WTC11 (cell line): ENCODE measurements at regions not wholly inside any gene's neighbourhood (a gene's known extent, or its start where the extent isn't known, plus 50 kb on each side); places are given as distances from the start of the nearest gene placed in this dataset.

Source experiments
- JUN ChIP-seq: sonication (generic); formaldehyde crosslinking; IDR thresholded peaks from 2 replicates; pipeline ENCODE4 v1.8.0; 2023; ENCODE audit warnings: mild to moderate bottlenecking, missing genetic modification reagents
- KAT7 ChIP-seq: sonication (generic); formaldehyde crosslinking; IDR thresholded peaks from 2 replicates; pipeline ENCODE4 v1.8.1; 2023; ENCODE audit warnings: missing genetic modification reagents, mild to moderate bottlenecking, borderline replicate concordance
- SP1 ChIP-seq: sonication (generic); formaldehyde crosslinking; conservative IDR thresholded peaks from 2 replicates; pipeline ENCODE4 v1.8.1; 2022; ENCODE audit warnings: missing genetic modification reagents
- TEAD4 ChIP-seq: sonication (generic); formaldehyde crosslinking; IDR thresholded peaks from 2 replicates; pipeline ENCODE4 v1.8.0; 2022; ENCODE audit warnings: mild to moderate bottlenecking, missing genetic modification reagents
- ZNF121 ChIP-seq: sonication (generic); formaldehyde crosslinking; IDR thresholded peaks from 2 replicates; pipeline ENCODE4 v1.8.0; 2023; ENCODE audit warnings: missing genetic modification reagents
- ZNF263 ChIP-seq: sonication (generic); formaldehyde crosslinking; IDR thresholded peaks from 2 replicates; pipeline ENCODE4 v1.8.1; 2022; ENCODE audit warnings: low read depth, mild to moderate bottlenecking, moderate library complexity, missing genetic modification reagents
- TF ChIP-seq, protein P1 (sequence below): fragments of 200-600 bp; IDR thresholded peaks from 2 replicates; pipeline ENCODE4 v1.8.0; 2022; ENCODE audit warnings: antibody characterized with exemption
- TF ChIP-seq, protein P2 (sequence below): sonication (generic); formaldehyde crosslinking; IDR thresholded peaks from 2 replicates; pipeline ENCODE4 v1.8.1; 2023; ENCODE audit warnings: mild to moderate bottlenecking, moderate library complexity, missing genetic modification reagents
- TF ChIP-seq, protein P3 (sequence below): sonication (generic); formaldehyde crosslinking; IDR thresholded peaks from 2 replicates; pipeline ENCODE4 v1.8.1; 2022; ENCODE audit warnings: mild to moderate bottlenecking, missing genetic modification reagents, moderate library complexity, borderline replicate concordance
- TF ChIP-seq, protein P4 (sequence below): sonication (generic); formaldehyde crosslinking; IDR thresholded peaks from 2 replicates; pipeline ENCODE4 v1.8.1; 2022; ENCODE audit warnings: low read depth, missing genetic modification reagents, borderline replicate concordance
- TF ChIP-seq, protein P5 (sequence below): sonication (generic); formaldehyde crosslinking; IDR thresholded peaks from 2 replicates; pipeline ENCODE4 v1.8.0; 2022; ENCODE audit warnings: mild to moderate bottlenecking, missing genetic modification reagents
- TF ChIP-seq, protein P6 (sequence below): sonication (generic); formaldehyde crosslinking; IDR thresholded peaks from 2 replicates; pipeline ENCODE4 v1.8.0; 2022; ENCODE audit warnings: mild to moderate bottlenecking, missing genetic modification reagents
- TF ChIP-seq, protein P7 (sequence below): sonication (generic); formaldehyde crosslinking; IDR thresholded peaks from 2 replicates; pipeline ENCODE4 v1.8.1; 2023; ENCODE audit warnings: mild to moderate bottlenecking, missing genetic modification reagents, borderline replicate concordance
- TF ChIP-seq, protein P8 (sequence below): sonication (generic); formaldehyde crosslinking; IDR thresholded peaks from 2 replicates; pipeline ENCODE4 v1.8.0; 2022; ENCODE audit warnings: mild to moderate bottlenecking, missing genetic modification reagents

DNA sequence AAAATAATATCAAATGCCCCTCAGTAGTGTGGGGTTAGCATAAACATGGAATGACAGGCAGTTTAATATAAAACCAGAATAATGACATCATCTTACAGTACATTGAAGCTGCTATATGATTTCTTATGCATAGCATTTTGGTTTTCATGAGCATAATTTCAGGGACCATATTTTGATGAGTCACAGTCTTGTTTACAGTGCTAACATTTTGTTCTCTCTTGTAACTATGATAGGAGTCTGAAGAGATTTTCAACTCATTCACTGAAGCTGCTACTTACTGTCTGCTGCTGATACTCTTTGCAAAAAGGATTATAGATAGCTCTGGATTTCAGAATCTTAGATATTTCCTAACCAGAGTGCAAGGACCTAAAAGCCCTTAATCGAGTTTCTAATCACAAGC is 92.6 kb upstream of the CCDC54 start:
- no peak for TF ChIP-seq KAT7 (CRISPR knock-in tag)
- TF ChIP-seq, protein P1, sequence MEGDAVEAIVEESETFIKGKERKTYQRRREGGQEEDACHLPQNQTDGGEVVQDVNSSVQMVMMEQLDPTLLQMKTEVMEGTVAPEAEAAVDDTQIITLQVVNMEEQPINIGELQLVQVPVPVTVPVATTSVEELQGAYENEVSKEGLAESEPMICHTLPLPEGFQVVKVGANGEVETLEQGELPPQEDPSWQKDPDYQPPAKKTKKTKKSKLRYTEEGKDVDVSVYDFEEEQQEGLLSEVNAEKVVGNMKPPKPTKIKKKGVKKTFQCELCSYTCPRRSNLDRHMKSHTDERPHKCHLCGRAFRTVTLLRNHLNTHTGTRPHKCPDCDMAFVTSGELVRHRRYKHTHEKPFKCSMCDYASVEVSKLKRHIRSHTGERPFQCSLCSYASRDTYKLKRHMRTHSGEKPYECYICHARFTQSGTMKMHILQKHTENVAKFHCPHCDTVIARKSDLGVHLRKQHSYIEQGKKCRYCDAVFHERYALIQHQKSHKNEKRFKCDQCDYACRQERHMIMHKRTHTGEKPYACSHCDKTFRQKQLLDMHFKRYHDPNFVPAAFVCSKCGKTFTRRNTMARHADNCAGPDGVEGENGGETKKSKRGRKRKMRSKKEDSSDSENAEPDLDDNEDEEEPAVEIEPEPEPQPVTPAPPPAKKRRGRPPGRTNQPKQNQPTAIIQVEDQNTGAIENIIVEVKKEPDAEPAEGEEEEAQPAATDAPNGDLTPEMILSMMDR: no peak
- no peak for TF ChIP-seq ZNF263 (CRISPR knock-in tag)
- TF ChIP-seq, protein P2, sequence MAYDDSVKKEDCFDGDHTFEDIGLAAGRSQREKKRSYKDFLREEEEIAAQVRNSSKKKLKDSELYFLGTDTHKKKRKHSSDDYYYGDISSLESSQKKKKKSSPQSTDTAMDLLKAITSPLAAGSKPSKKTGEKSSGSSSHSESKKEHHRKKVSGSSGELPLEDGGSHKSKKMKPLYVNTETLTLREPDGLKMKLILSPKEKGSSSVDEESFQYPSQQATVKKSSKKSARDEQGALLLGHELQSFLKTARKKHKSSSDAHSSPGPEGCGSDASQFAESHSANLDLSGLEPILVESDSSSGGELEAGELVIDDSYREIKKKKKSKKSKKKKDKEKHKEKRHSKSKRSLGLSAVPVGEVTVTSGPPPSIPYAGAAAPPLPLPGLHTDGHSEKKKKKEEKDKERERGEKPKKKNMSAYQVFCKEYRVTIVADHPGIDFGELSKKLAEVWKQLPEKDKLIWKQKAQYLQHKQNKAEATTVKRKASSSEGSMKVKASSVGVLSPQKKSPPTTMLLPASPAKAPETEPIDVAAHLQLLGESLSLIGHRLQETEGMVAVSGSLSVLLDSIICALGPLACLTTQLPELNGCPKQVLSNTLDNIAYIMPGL: no peak
- no peak for TF ChIP-seq TEAD4 (CRISPR knock-in tag)
- no peak for TF ChIP-seq SP1
- TF ChIP-seq, protein P3, sequence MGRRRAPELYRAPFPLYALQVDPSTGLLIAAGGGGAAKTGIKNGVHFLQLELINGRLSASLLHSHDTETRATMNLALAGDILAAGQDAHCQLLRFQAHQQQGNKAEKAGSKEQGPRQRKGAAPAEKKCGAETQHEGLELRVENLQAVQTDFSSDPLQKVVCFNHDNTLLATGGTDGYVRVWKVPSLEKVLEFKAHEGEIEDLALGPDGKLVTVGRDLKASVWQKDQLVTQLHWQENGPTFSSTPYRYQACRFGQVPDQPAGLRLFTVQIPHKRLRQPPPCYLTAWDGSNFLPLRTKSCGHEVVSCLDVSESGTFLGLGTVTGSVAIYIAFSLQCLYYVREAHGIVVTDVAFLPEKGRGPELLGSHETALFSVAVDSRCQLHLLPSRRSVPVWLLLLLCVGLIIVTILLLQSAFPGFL: no peak
- TF ChIP-seq, protein P4, sequence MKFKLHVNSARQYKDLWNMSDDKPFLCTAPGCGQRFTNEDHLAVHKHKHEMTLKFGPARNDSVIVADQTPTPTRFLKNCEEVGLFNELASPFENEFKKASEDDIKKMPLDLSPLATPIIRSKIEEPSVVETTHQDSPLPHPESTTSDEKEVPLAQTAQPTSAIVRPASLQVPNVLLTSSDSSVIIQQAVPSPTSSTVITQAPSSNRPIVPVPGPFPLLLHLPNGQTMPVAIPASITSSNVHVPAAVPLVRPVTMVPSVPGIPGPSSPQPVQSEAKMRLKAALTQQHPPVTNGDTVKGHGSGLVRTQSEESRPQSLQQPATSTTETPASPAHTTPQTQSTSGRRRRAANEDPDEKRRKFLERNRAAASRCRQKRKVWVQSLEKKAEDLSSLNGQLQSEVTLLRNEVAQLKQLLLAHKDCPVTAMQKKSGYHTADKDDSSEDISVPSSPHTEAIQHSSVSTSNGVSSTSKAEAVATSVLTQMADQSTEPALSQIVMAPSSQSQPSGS: no peak
- TF ChIP-seq, protein P5, sequence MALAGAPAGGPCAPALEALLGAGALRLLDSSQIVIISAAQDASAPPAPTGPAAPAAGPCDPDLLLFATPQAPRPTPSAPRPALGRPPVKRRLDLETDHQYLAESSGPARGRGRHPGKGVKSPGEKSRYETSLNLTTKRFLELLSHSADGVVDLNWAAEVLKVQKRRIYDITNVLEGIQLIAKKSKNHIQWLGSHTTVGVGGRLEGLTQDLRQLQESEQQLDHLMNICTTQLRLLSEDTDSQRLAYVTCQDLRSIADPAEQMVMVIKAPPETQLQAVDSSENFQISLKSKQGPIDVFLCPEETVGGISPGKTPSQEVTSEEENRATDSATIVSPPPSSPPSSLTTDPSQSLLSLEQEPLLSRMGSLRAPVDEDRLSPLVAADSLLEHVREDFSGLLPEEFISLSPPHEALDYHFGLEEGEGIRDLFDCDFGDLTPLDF: no peak
- no peak for TF ChIP-seq ZNF121 (CRISPR knock-in tag)
- TF ChIP-seq, protein P6, sequence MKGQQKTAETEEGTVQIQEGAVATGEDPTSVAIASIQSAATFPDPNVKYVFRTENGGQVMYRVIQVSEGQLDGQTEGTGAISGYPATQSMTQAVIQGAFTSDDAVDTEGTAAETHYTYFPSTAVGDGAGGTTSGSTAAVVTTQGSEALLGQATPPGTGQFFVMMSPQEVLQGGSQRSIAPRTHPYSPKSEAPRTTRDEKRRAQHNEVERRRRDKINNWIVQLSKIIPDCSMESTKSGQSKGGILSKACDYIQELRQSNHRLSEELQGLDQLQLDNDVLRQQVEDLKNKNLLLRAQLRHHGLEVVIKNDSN: no peak
- TF ChIP-seq, protein P7, sequence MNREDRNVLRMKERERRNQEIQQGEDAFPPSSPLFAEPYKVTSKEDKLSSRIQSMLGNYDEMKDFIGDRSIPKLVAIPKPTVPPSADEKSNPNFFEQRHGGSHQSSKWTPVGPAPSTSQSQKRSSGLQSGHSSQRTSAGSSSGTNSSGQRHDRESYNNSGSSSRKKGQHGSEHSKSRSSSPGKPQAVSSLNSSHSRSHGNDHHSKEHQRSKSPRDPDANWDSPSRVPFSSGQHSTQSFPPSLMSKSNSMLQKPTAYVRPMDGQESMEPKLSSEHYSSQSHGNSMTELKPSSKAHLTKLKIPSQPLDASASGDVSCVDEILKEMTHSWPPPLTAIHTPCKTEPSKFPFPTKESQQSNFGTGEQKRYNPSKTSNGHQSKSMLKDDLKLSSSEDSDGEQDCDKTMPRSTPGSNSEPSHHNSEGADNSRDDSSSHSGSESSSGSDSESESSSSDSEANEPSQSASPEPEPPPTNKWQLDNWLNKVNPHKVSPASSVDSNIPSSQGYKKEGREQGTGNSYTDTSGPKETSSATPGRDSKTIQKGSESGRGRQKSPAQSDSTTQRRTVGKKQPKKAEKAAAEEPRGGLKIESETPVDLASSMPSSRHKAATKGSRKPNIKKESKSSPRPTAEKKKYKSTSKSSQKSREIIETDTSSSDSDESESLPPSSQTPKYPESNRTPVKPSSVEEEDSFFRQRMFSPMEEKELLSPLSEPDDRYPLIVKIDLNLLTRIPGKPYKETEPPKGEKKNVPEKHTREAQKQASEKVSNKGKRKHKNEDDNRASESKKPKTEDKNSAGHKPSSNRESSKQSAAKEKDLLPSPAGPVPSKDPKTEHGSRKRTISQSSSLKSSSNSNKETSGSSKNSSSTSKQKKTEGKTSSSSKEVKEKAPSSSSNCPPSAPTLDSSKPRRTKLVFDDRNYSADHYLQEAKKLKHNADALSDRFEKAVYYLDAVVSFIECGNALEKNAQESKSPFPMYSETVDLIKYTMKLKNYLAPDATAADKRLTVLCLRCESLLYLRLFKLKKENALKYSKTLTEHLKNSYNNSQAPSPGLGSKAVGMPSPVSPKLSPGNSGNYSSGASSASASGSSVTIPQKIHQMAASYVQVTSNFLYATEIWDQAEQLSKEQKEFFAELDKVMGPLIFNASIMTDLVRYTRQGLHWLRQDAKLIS: no peak
- TF ChIP-seq JUN: no peak
- TF ChIP-seq, protein P8, sequence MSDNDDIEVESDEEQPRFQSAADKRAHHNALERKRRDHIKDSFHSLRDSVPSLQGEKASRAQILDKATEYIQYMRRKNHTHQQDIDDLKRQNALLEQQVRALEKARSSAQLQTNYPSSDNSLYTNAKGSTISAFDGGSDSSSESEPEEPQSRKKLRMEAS (CRISPR knock-in tag): no peak
